ENCODE measurements at regions not wholly inside any gene's neighbourhood (a gene's known extent, or its start where the extent isn't known, plus 50 kb on each side); places are given as distances from the start of the nearest gene placed in this dataset.
"Not testable (repeated sequence)": the region's sequence is repeated elsewhere in the genome, so short reads cannot be mapped to it uniquely, and the experiment has no call there.

- no peak overlapping the region for H3K27ac ChIP-seq (ENCODE audit: insufficient read depth, low read depth, low read length, poor library complexity, severe bottlenecking)
- no peak overlapping the region for H3K4me3 ChIP-seq (ENCODE audit: insufficient read depth, low read depth, low read length)
- H3K4me1 ChIP-seq (ENCODE audit: control insufficient read depth, insufficient read depth, low read length) = no peaks in the 10 kb centered on the region
- H3K27me3 ChIP-seq (ENCODE audit: control insufficient read depth, insufficient read depth, low read length, poor library complexity, severe bottlenecking) = no peaks in the 10 kb centered on the region
- no peaks in the 10 kb centered on the region for H3K9me3 ChIP-seq (ENCODE audit: control insufficient read depth, low read length)
- WGBS, 2 experiments = 94 to 100% methylated on average over 1 of the region's 1 CpG
- H3K36me3 ChIP-seq (ENCODE audit: control insufficient read depth, insufficient read depth, low read length) = no peaks in the 10 kb centered on the region
Observed at GRCh38 chr4:116150152-116150551, 935.2 kb downstream of the TRAM1L1 start.

- no peaks in the 10 kb centered on the region for H3K27me3 ChIP-seq (ENCODE audit: control insufficient read depth, insufficient read depth, low read length, poor library complexity, severe bottlenecking)
- WGBS, 2 experiments = 92 to 100% methylated on average over 1 to 2 of the region's 2 CpGs
- H3K4me1 ChIP-seq (ENCODE audit: control insufficient read depth, insufficient read depth, low read length) = no peaks in the 10 kb centered on the region
- no peaks in the 10 kb centered on the region for H3K9me3 ChIP-seq (ENCODE audit: control insufficient read depth, low read length)
- no peak overlapping the region for H3K27ac ChIP-seq (ENCODE audit: insufficient read depth, low read depth, low read length, poor library complexity, severe bottlenecking)
- no peak overlapping the region for H3K4me3 ChIP-seq (ENCODE audit: insufficient read depth, low read depth, low read length)
- H3K36me3 ChIP-seq (ENCODE audit: control insufficient read depth, insufficient read depth, low read length) = no peaks in the 10 kb centered on the region
Observed at GRCh38 chr4:116143198-116143597, 942.2 kb downstream of the TRAM1L1 start.

GRCh38 chr4:116132946-116133345, 952.4 kb downstream of the TRAM1L1 start:
- H3K27ac ChIP-seq (ENCODE audit: insufficient read depth, low read depth, low read length, poor library complexity, severe bottlenecking) = no peak overlapping the region
- H3K27me3 ChIP-seq (ENCODE audit: control insufficient read depth, insufficient read depth, low read length, poor library complexity, severe bottlenecking) = no peaks in the 10 kb centered on the region
- 87 to 88% methylated on average over 3 of the region's 3 CpGs for WGBS, 2 experiments
- no peak overlapping the region for H3K4me3 ChIP-seq (ENCODE audit: insufficient read depth, low read depth, low read length)
- H3K4me1 ChIP-seq (ENCODE audit: control insufficient read depth, insufficient read depth, low read length) = no peaks in the 10 kb centered on the region
- no peaks in the 10 kb centered on the region for H3K36me3 ChIP-seq (ENCODE audit: control insufficient read depth, insufficient read depth, low read length)
- H3K9me3 ChIP-seq (ENCODE audit: control insufficient read depth, low read length) = no peaks in the 10 kb centered on the region

GRCh38 chr4:116126794-116127193, 958.6 kb downstream of the TRAM1L1 start:
- H3K27me3 ChIP-seq (ENCODE audit: control insufficient read depth, insufficient read depth, low read length, poor library complexity, severe bottlenecking) = no peaks in the 10 kb centered on the region
- no peaks in the 10 kb centered on the region for H3K9me3 ChIP-seq (ENCODE audit: control insufficient read depth, low read length)
- H3K4me1 ChIP-seq (ENCODE audit: control insufficient read depth, insufficient read depth, low read length) = no peaks in the 10 kb centered on the region
- H3K4me3 ChIP-seq (ENCODE audit: insufficient read depth, low read depth, low read length) = no peak overlapping the region
- H3K36me3 ChIP-seq (ENCODE audit: control insufficient read depth, insufficient read depth, low read length) = no peaks in the 10 kb centered on the region
- no peak overlapping the region for H3K27ac ChIP-seq (ENCODE audit: insufficient read depth, low read depth, low read length, poor library complexity, severe bottlenecking)
- 86 to 97% methylated on average over 1 to 2 of the region's 2 CpGs for WGBS, 2 experiments

- no peaks in the 10 kb centered on the region for H3K4me1 ChIP-seq (ENCODE audit: control insufficient read depth, insufficient read depth, low read length)
- no peak overlapping the region for H3K27ac ChIP-seq (ENCODE audit: insufficient read depth, low read depth, low read length, poor library complexity, severe bottlenecking)
- H3K9me3 ChIP-seq (ENCODE audit: control insufficient read depth, low read length) = no peaks in the 10 kb centered on the region
- 100% methylated on average over 1 of the region's 1 CpG; no CpG with 5 or more reads in 1 of the 2 experiments for WGBS, 2 experiments
- H3K36me3 ChIP-seq (ENCODE audit: control insufficient read depth, insufficient read depth, low read length) = no peaks in the 10 kb centered on the region
- no peaks in the 10 kb centered on the region for H3K27me3 ChIP-seq (ENCODE audit: control insufficient read depth, insufficient read depth, low read length, poor library complexity, severe bottlenecking)
- H3K4me3 ChIP-seq (ENCODE audit: insufficient read depth, low read depth, low read length) = no peak overlapping the region
Observed at GRCh38 chr4:116122124-116122523, 963.3 kb downstream of the TRAM1L1 start.

- Histone ChIP-seq H3K4me3 (ENCODE audit: insufficient read depth, low read depth, low read length) (no peak overlapping the region), H3K27ac (ENCODE audit: insufficient read depth, low read depth, low read length, poor library complexity, severe bottlenecking) (no peak overlapping the region), H3K27me3 (ENCODE audit: control insufficient read depth, insufficient read depth, low read length, poor library complexity, severe bottlenecking) (no peaks in the 10 kb centered on the region), H3K9me3 (ENCODE audit: control insufficient read depth, low read length) (no peaks in the 10 kb centered on the region), H3K36me3 (ENCODE audit: control insufficient read depth, insufficient read depth, low read length) (no peaks in the 10 kb centered on the region), H3K4me1 (ENCODE audit: control insufficient read depth, insufficient read depth, low read length) (no peaks in the 10 kb centered on the region)
- WGBS, 2 experiments = 89 to 98% methylated on average over 2 to 3 of the region's 3 CpGs
Observed at GRCh38 chr4:116118221-116118620, 967.2 kb downstream of the TRAM1L1 start.

- 83 to 90% methylated on average over 3 of the region's 3 CpGs for WGBS, 2 experiments
- not testable (repeated sequence) for H3K9me3 ChIP-seq (ENCODE audit: control insufficient read depth, low read length); H3K4me1 ChIP-seq (ENCODE audit: control insufficient read depth, insufficient read depth, low read length); H3K4me3 ChIP-seq (ENCODE audit: insufficient read depth, low read depth, low read length); H3K27me3 ChIP-seq (ENCODE audit: control insufficient read depth, insufficient read depth, low read length, poor library complexity, severe bottlenecking); H3K36me3 ChIP-seq (ENCODE audit: control insufficient read depth, insufficient read depth, low read length); H3K27ac ChIP-seq (ENCODE audit: insufficient read depth, low read depth, low read length, poor library complexity, severe bottlenecking)
Observed at GRCh38 chr4:116112861-116113260, 972.5 kb downstream of the TRAM1L1 start.

- no peaks in the 10 kb centered on the region for H3K4me1 ChIP-seq (ENCODE audit: control insufficient read depth, insufficient read depth, low read length)
- no peaks in the 10 kb centered on the region for H3K36me3 ChIP-seq (ENCODE audit: control insufficient read depth, insufficient read depth, low read length)
- WGBS, 2 experiments = 87 to 98% methylated on average over 3 of the region's 3 CpGs
Observed at GRCh38 chr4:116110713-116111112, 974.7 kb downstream of the TRAM1L1 start.

GRCh38 chr4:116108606-116109005, 976.8 kb downstream of the TRAM1L1 start:
- H3K4me3 ChIP-seq (ENCODE audit: insufficient read depth, low read depth, low read length) = no peak overlapping the region
- H3K9me3 ChIP-seq (ENCODE audit: control insufficient read depth, low read length) = no peaks in the 10 kb centered on the region
- WGBS, 2 experiments = 94 to 95% methylated on average over 8 of the region's 8 CpGs
- H3K4me1 ChIP-seq (ENCODE audit: control insufficient read depth, insufficient read depth, low read length) = no peaks in the 10 kb centered on the region
- H3K36me3 ChIP-seq (ENCODE audit: control insufficient read depth, insufficient read depth, low read length) = no peaks in the 10 kb centered on the region
- H3K27me3 ChIP-seq (ENCODE audit: control insufficient read depth, insufficient read depth, low read length, poor library complexity, severe bottlenecking) = no peaks in the 10 kb centered on the region
- no peak overlapping the region for H3K27ac ChIP-seq (ENCODE audit: insufficient read depth, low read depth, low read length, poor library complexity, severe bottlenecking)

More at GRCh38 chr4:116110713-116111112, 974.7 kb downstream of the TRAM1L1 start:
- H3K9me3 ChIP-seq (ENCODE audit: control insufficient read depth, low read length) = no peaks in the 10 kb centered on the region
- H3K4me3 ChIP-seq (ENCODE audit: insufficient read depth, low read depth, low read length) = no peak overlapping the region
- no peaks in the 10 kb centered on the region for H3K27me3 ChIP-seq (ENCODE audit: control insufficient read depth, insufficient read depth, low read length, poor library complexity, severe bottlenecking)
- H3K27ac ChIP-seq (ENCODE audit: insufficient read depth, low read depth, low read length, poor library complexity, severe bottlenecking) = no peak overlapping the region

GRCh38 chr4:116101321-116101720, 984.1 kb downstream of the TRAM1L1 start:
- H3K9me3 ChIP-seq (ENCODE audit: control insufficient read depth, low read length) = no peaks in the 10 kb centered on the region
- H3K36me3 ChIP-seq (ENCODE audit: control insufficient read depth, insufficient read depth, low read length) = no peaks in the 10 kb centered on the region
- no peaks in the 10 kb centered on the region for H3K4me1 ChIP-seq (ENCODE audit: control insufficient read depth, insufficient read depth, low read length)
- H3K27ac ChIP-seq (ENCODE audit: insufficient read depth, low read depth, low read length, poor library complexity, severe bottlenecking) = no peak overlapping the region
- H3K4me3 ChIP-seq (ENCODE audit: insufficient read depth, low read depth, low read length) = no peak overlapping the region
- 78 to 85% methylated on average over 1 of the region's 1 CpG for WGBS, 2 experiments
- no peaks in the 10 kb centered on the region for H3K27me3 ChIP-seq (ENCODE audit: control insufficient read depth, insufficient read depth, low read length, poor library complexity, severe bottlenecking)

- Histone ChIP-seq H3K4me3 (ENCODE audit: insufficient read depth, low read depth, low read length) (no peak overlapping the region), H3K36me3 (ENCODE audit: control insufficient read depth, insufficient read depth, low read length) (no peaks in the 10 kb centered on the region), H3K9me3 (ENCODE audit: control insufficient read depth, low read length) (no peaks in the 10 kb centered on the region), H3K27ac (ENCODE audit: insufficient read depth, low read depth, low read length, poor library complexity, severe bottlenecking) (no peak overlapping the region), H3K27me3 (ENCODE audit: control insufficient read depth, insufficient read depth, low read length, poor library complexity, severe bottlenecking) (no peaks in the 10 kb centered on the region), H3K4me1 (ENCODE audit: control insufficient read depth, insufficient read depth, low read length) (no peaks in the 10 kb centered on the region)
Observed at GRCh38 chr4:116099596-116099995, 985.8 kb downstream of the TRAM1L1 start.

Measured in ectodermal cell (in vitro differentiated cells).